Activated CD8-positive, alpha-beta memory T cell treated with anti-CD3 and anti-CD28 coated beads for 24 hours (primary cell): ENCODE measurements at regions not wholly inside any gene's neighbourhood (a gene's known extent, or its start where the extent isn't known, plus 50 kb on each side); places are given as distances from the start of the nearest gene placed in this dataset.

Experiments used
- DNase-seq: peaks from one replicate; pipeline ENCODE4 v3.0.0-alpha.2; 2020

- DNase-seq: no peak
These were observed 457.0 kb downstream of the PCNX1 start for GRCh38 chr14:71363946-71364925.

DNA sequence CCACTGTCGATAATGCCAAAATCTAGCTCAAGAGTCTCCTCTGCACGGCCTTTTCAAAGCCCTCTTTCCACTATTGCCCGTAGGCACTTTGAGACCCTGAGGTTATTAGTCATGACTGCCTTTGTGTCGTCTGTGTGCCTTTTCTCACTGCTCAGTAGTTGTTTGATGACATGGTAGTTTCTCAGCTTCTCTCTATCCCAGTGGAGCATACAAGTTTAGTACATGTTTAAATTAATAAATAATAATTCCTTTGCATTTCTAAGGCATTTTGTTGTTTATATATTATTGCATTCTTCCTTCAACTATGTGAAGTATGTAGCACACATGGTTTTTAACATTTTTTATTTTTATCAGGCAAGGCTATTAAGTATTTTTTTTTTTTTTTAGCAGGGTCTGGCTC, 458.1 kb downstream of the PCNX1 start:
- DNase-seq: no peak

GRCh38 chr14:71366861-71367260, 459.6 kb downstream of the PCNX1 start:
- DNase-seq: no peak

DNA sequence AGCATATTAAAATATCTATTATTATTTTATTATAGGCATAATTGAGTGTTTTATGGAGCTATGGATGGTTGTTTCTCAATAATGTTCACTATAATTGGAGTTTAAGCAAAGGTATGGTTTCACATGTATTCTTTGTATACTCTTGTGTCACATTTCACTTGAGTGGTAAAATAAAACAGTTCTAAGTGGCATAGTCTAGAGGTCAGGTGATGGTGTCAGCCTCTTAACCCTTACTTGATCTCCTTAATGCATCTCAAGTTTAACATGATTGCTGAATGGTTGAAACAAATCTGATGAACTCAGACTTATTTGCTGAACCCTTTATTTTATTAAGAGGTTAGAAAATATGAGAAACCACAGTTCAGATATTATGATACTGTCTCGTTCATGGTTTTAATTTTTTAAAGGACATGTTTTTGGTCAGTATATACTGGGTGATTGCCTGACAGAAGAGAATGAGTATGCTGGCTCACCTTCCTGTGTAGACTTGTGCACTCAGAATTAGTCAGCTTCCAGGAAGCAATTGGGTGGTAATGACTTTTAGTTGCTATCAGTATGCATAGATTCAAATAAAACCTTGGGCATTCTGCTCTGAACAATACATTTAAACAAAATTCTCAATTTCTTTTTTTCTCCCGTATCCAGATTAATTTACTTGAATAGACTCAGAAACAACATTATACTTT, 464.6 kb downstream of the PCNX1 start:
- no peak for DNase-seq

- no peak for DNase-seq
These were observed 465.2 kb downstream of the PCNX1 start for GRCh38 chr14:71372411-71372838.

- DNase-seq: no peak
These were observed 466.5 kb downstream of the PCNX1 start for GRCh38 chr14:71373773-71374172.

GRCh38 chr14:71374989-71375388, 467.7 kb downstream of the PCNX1 start:
- DNase-seq: no peak

- no peak for DNase-seq
These were observed 469.8 kb downstream of the PCNX1 start for GRCh38 chr14:71377099-71377498.

GRCh38 chr14:71380271-71380670, 473.0 kb downstream of the PCNX1 start:
- DNase-seq: no peak

GRCh38 chr14:71381814-71382213, 474.6 kb downstream of the PCNX1 start:
- no peak for DNase-seq

DNA sequence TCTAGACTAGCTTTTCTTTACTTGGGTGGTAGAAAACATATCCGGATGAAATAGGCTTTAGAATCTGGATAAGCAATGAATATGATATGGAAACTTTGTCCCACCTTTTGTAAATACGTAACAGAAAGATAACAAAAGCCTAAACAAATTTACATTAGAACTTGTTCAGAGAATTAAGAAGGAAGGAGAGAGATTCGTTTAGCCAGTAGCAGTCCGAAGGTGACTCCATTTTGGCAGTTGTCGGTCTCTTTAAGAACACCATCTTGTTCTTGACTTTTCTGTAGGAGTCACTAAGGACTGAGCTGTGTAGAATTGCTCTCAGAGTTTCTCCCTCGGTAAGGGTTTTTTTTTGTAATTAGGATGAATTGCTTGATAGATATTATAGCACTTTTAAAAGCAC, 475.1 kb downstream of the PCNX1 start:
- DNase-seq: no peak

DNA sequence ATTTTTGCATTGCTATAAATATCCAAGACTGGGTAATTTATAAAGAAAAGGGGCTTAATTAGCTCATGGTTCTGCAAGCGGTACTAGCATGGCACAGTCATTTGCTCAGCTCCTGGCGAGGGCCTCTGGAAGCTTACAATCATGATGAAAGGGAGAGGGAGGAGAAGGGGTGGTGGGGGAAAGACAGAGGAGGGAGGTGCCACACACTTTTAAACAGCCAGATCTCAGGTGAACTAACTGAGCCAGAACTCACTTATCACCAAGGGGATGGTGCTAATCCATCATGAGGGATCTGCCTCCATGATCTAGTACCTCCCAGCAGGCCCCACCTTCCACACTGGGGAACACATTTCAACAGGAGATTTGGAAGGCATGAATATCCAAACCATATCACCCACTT, 476.3 kb downstream of the PCNX1 start:
- no peak for DNase-seq

GRCh38 chr14:71384007-71384845, 477.0 kb downstream of the PCNX1 start:
- DNase-seq: no peak

- no peak for DNase-seq
These were observed 480.5 kb downstream of the PCNX1 start for GRCh38 chr14:71387753-71388152.

GRCh38 chr14:71388336-71388735, 481.1 kb downstream of the PCNX1 start:
- DNase-seq: no peak

- DNase-seq: no peak
These were observed 481.6 kb downstream of the PCNX1 start for GRCh38 chr14:71388862-71389261.

DNA sequence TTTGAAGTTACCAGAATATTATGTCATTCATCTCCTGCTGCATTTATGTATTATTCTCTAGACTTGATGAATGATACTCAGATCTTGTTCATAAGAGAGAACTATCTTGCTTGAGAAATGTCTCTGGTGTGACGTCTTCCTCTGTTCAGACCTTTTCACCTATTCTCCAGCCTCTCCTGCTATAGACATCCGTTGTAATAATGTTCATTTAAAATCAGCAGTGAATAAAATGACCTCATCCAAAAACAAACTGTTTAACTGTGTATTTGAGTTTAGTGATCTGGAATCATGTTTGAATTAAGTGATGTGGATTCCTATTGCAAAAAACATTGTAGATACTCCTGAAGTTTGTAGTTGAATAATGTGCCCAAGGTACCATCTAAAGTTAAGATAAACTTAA, 487.1 kb downstream of the PCNX1 start:
- DNase-seq: no peak

GRCh38 chr14:71395151-71395604, 487.9 kb downstream of the PCNX1 start:
- no peak for DNase-seq

- no peak for DNase-seq
These were observed 488.4 kb downstream of the PCNX1 start for GRCh38 chr14:71395636-71396035.

GRCh38 chr14:71396050-71396677, 488.9 kb downstream of the PCNX1 start:
- DNase-seq: no peak

DNA sequence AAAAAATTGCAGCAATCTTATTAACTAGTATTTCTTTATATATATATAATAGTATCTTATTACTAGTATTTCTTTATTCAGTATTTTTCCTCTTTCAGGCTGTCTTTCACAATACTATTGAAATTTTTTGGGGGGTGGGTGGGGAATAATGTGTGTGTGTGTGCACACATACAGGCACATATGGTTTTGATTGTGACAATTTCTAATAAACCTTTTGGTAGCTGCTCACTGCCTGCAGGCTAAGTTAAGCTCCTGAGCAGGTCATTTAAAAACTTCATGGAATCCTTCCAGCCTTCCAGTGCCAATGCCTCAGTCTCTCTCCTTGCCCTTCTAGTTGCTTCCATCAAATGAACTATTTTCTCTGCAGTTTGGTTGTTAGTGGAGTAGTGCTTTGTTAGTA, 490.1 kb downstream of the PCNX1 start:
- no peak for DNase-seq

DNA sequence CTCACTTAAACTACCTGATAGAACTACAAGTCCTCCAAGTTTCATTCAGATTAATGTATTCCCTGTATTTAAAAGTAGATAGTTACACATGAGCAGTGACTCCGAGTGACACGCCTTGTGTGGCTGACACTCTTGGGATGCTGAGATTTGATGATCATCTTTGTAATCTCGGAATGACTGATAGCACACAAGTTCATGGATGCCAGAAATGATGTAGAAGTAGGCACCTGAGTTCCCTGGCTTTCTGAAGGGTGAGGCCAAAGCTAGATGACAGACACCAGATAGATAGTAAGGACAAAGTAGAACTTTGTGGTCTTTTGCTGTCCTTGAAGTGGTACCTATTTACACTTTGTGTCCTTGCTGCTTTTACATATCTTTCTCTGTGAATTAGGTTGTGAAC, 491.2 kb downstream of the PCNX1 start:
- DNase-seq: no peak

DNA sequence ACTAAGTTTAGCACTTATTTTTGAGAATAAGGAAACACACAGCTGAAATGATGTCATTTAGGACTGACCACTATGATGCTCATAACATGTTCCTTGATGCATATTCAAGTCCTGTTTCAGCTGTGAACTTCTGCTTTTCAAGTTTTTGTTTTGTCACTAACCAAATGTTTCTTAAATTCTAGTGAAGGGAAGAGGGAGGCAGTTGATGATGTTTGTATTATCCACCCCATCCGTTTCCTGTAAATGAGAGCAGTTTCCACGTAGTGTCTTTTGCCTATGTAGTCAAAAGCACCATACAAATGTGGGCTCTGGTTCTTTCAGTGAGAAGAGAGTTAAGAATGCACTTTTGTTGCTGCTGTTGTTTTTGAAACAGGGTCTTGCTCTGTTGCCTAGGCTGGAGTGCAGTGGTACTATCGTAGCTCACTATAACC, 491.8 kb downstream of the PCNX1 start:
- no peak for DNase-seq
